Hepatocyte (in vitro differentiated cells): ENCODE measurements at regions not wholly inside any gene's neighbourhood (a gene's known extent, or its start where the extent isn't known, plus 50 kb on each side); places are given as distances from the start of the nearest gene placed in this dataset.

ENCODE experiments used
- DNase-seq: peaks from one replicate; pipeline ENCODE4 v3.0.0-alpha.2; 2016; ENCODE audit warnings: low spot score
- H2AFZ ChIP-seq: fragments of 200-600 bp; sonication (generic); 2 replicates; pipeline ENCODE4 v1.6.0; 2016; ENCODE audit warnings: antibody characterized with exemption, mild to moderate bottlenecking
- H3K27ac ChIP-seq: fragments of 200-600 bp; sonication (generic); 2 replicates; pipeline ENCODE4 v1.5.1; 2016; ENCODE audit warnings: mild to moderate bottlenecking
- H3K27me3 ChIP-seq: fragments of 200-600 bp; sonication (generic); 2 replicates; pipeline ENCODE4 v1.6.1; 2016
- H3K36me3 ChIP-seq: fragments of 200-600 bp; sonication (generic); replicated peaks from 2 replicates; pipeline ENCODE4 v1.5.1; 2016; ENCODE audit warnings: low read depth; ENCODE audit not compliant: insufficient read depth
- H3K4me1 ChIP-seq: fragments of 200-600 bp; sonication (generic); 2 replicates; pipeline ENCODE4 v1.5.1; 2016; ENCODE audit warnings: mild to moderate bottlenecking, moderate library complexity; ENCODE audit not compliant: insufficient read depth
- H3K4me2 ChIP-seq: fragments of 200-600 bp; sonication (generic); 2 replicates; pipeline ENCODE4 v1.6.0; 2016
- H3K4me3 ChIP-seq: fragments of 200-600 bp; sonication (generic); 2 replicates; pipeline ENCODE4 v1.5.1; 2016; ENCODE audit warnings: mild to moderate bottlenecking
- H3K79me2 ChIP-seq: fragments of 200-600 bp; sonication (generic); 2 replicates; pipeline ENCODE4 v1.6.0; 2017; ENCODE audit warnings: mild to moderate bottlenecking
- H3K9me2 ChIP-seq: fragments of 200-600 bp; sonication (generic); replicated peaks from 2 replicates; pipeline ENCODE4 v1.6.0; 2017; ENCODE audit warnings: mild to moderate bottlenecking; ENCODE audit not compliant: insufficient read depth
- H3K9me3 ChIP-seq: fragments of 200-600 bp; sonication (generic); 2 replicates; pipeline ENCODE4 v1.5.1; 2016; ENCODE audit warnings: low read depth, mild to moderate bottlenecking
- H4K20me1 ChIP-seq: fragments of 200-600 bp; sonication (generic); 2 replicates; pipeline ENCODE4 v1.6.0; 2016; ENCODE audit warnings: mild to moderate bottlenecking; ENCODE audit not compliant: insufficient read depth, poor library complexity, severe bottlenecking
- CTCF ChIP-seq: fragments of 200-600 bp; sonication (generic); IDR thresholded peaks from 2 replicates; pipeline ENCODE4 v1.5.1; 2016; ENCODE audit warnings: antibody characterized with exemption, mild to moderate bottlenecking; ENCODE audit not compliant: poor library complexity
- EZH2 ChIP-seq: fragments of 200-600 bp; sonication (generic); IDR thresholded peaks from 2 replicates; pipeline ENCODE4 v1.6.1; 2016; ENCODE audit warnings: antibody characterized with exemption, mild to moderate bottlenecking, borderline replicate concordance
- EZH2phosphoT487 ChIP-seq: fragments of 200-600 bp; sonication (generic); IDR thresholded peaks from one replicate; pipeline ENCODE4 v1.6.1; 2018; ENCODE audit warnings: antibody characterized with exemption, mild to moderate bottlenecking, low read depth, moderate library complexity; ENCODE audit not compliant: unreplicated experiment, severe bottlenecking
- WGBS: methylation state at CpG from one replicate; pipeline ENCODE4 v1.1.6; 2016; ENCODE audit warnings: low lambda C conversion rate; ENCODE audit errors: missing lambda C conversion rate; 5-methylcytosine and 5-hydroxymethylcytosine counted together

- Histone ChIP-seq H3K4me2 (no peak overlapping the region), H3K9me2 (no peaks in the 10 kb centered on the region), H4K20me1 (no peaks in the 10 kb centered on the region), H3K79me2 (no peaks in the 10 kb centered on the region), H3K27me3 (peaks cover 3% of the 10 kb centered on the region), H3K9me3 (no peaks in the 10 kb centered on the region), H3K4me1 (peaks cover 6% of the 10 kb centered on the region), H2AFZ (no peak overlapping the region), H3K4me3 (no peak overlapping the region), H3K27ac (no peak overlapping the region), H3K36me3 (no peaks in the 10 kb centered on the region)
- no peak for DNase-seq
- WGBS = 46% methylated on average over 5 of the region's 5 CpGs
- TF ChIP-seq EZH2phosphoT487 (no peak), EZH2 (no peak), CTCF (no peak)
Measured at GRCh38 chr5:171624396-171624795, 161.2 kb upstream of the SMIM23 start.

GRCh38 chr5:171625646-171626045 lies 160.0 kb upstream of the SMIM23 start:
- H3K9me3 ChIP-seq = no peaks in the 10 kb centered on the region
- no peak for DNase-seq
- no peak overlapping the region for H2AFZ ChIP-seq
- H3K4me2 ChIP-seq = no peak overlapping the region
- H3K27ac ChIP-seq = no peak overlapping the region
- H3K4me3 ChIP-seq = no peak overlapping the region
- H4K20me1 ChIP-seq = no peaks in the 10 kb centered on the region
- 89% methylated on average over 10 of the region's 10 CpGs for WGBS
- H3K79me2 ChIP-seq = no peaks in the 10 kb centered on the region
- H3K9me2 ChIP-seq = no peaks in the 10 kb centered on the region
- H3K4me1 ChIP-seq = peaks cover 6% of the 10 kb centered on the region
- H3K36me3 ChIP-seq = no peaks in the 10 kb centered on the region
- peaks cover 3% of the 10 kb centered on the region for H3K27me3 ChIP-seq
- TF ChIP-seq EZH2phosphoT487 (no peak), EZH2 (no peak), CTCF (no peak)

- no peaks in the 10 kb centered on the region for H3K79me2 ChIP-seq
Measured at GRCh38 chr5:171627936-171628632, 157.5 kb upstream of the SMIM23 start.

More at GRCh38 chr5:171627936-171628632, 157.5 kb upstream of the SMIM23 start:
- H2AFZ ChIP-seq = no peak overlapping the region
- H3K27me3 ChIP-seq = peaks cover 3% of the 10 kb centered on the region
- no peak for DNase-seq
- no peak overlapping the region for H3K4me3 ChIP-seq
- H4K20me1 ChIP-seq = no peaks in the 10 kb centered on the region
- H3K4me2 ChIP-seq = no peak overlapping the region
- WGBS = 85% methylated on average over 9 of the region's 9 CpGs
- no peaks in the 10 kb centered on the region for H3K9me3 ChIP-seq
- H3K36me3 ChIP-seq = no peaks in the 10 kb centered on the region
- no peak for TF ChIP-seq EZH2phosphoT487
- no peak for TF ChIP-seq EZH2
- no peak for TF ChIP-seq CTCF
- no peaks in the 10 kb centered on the region for H3K9me2 ChIP-seq
- H3K4me1 ChIP-seq = peaks cover 6% of the 10 kb centered on the region
- H3K27ac ChIP-seq = no peak overlapping the region
